ENCODE measurements at regions not wholly inside any gene's neighbourhood (a gene's known extent, or its start where the extent isn't known, plus 50 kb on each side); places are given as distances from the start of the nearest gene placed in this dataset.

GRCh38 chr4:53928825-53929224, 135.6 kb downstream of the CHIC2 start:
- DNase-seq (ENCODE audit: low read depth): no peak
- H3K27me3 ChIP-seq (ENCODE audit: control insufficient read depth, insufficient read depth, low read length): no peaks in the 10 kb centered on the region
- TF ChIP-seq CTCF (IDR thresholded peaks at IDR 0.05; ENCODE audit: insufficient read depth, low read depth, low read length): no peak
- ChIA-PET POLR2A (no interaction called here), CTCF (interaction anchor here (0.6 to 6.4 kb wide), 11 partner anchors 9 to 304 kb away, joined by 3 to 58 read pairs (median 9); partner anchors contain the start of gene PDGFRA)
- no peak overlapping the region for H3K4me3 ChIP-seq (ENCODE audit: low read depth, low read length)
- no peaks in the 10 kb centered on the region for H3K36me3 ChIP-seq (ENCODE audit: control insufficient read depth, insufficient read depth, low read length)

- no peak for DNase-seq (ENCODE audit: low read depth)
- H3K36me3 ChIP-seq (ENCODE audit: control insufficient read depth, insufficient read depth, low read length): no peaks in the 10 kb centered on the region
- ChIA-PET POLR2A (no interaction called here), CTCF (interaction anchor here (1.0 to 1.3 kb wide), 5 partner anchors 16 to 910 kb away, joined by 3 to 7 read pairs (median 3); no protein-coding TSS in a partner anchor)
- H3K4me3 ChIP-seq (ENCODE audit: low read depth, low read length): no peak overlapping the region
- TF ChIP-seq CTCF (IDR thresholded peaks at IDR 0.05; ENCODE audit: insufficient read depth, low read depth, low read length): no peak
- no peaks in the 10 kb centered on the region for H3K27me3 ChIP-seq (ENCODE audit: control insufficient read depth, insufficient read depth, low read length)
Measured at GRCh38 chr4:53925050-53925605, 139.3 kb downstream of the CHIC2 start.

GRCh38 chr4:53924333-53925049, 139.9 kb downstream of the CHIC2 start:
- no peak overlapping the region for H3K4me3 ChIP-seq (ENCODE audit: low read depth, low read length)
- POLR2A ChIA-PET: no interaction called here
- CTCF ChIA-PET: interaction anchor here (1.2 kb wide), 2 partner anchors 296 to 309 kb away, joined by 3 to 5 read pairs; no protein-coding TSS in a partner anchor

DNA sequence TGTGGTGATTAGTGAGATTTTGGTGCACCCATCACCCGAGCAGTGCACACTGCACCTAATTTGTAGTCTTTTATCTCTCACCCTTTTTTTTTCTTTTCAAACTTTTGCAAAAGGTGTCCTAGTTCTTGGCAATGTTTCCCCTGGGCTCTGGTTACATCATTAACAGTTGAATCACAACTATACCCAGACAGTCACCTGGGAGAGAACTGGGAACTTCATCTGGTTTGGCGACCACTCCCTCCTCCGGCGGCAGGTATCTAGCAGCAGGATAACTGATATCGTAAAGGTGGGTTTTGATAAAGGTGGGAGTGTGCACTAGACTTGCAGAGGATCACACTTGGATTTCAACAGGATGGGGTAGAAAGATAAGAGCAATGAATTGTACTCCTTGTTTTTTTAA, 140.5 kb downstream of the CHIC2 start:
- Histone ChIP-seq H3K27me3 (ENCODE audit: control insufficient read depth, insufficient read depth, low read length) (no peaks in the 10 kb centered on the region), H3K36me3 (ENCODE audit: control insufficient read depth, insufficient read depth, low read length) (no peaks in the 10 kb centered on the region), H3K4me3 (ENCODE audit: low read depth, low read length) (no peak overlapping the region)
- no peak for DNase-seq (ENCODE audit: low read depth)
- ChIA-PET POLR2A (no interaction called here), CTCF (no interaction called here)
- no peak for TF ChIP-seq CTCF (IDR thresholded peaks at IDR 0.05; ENCODE audit: insufficient read depth, low read depth, low read length)

More at GRCh38 chr4:53924333-53925049, 139.9 kb downstream of the CHIC2 start:
- no peak for TF ChIP-seq CTCF (IDR thresholded peaks at IDR 0.05; ENCODE audit: insufficient read depth, low read depth, low read length)
- no peak for DNase-seq (ENCODE audit: low read depth)
- H3K27me3 ChIP-seq (ENCODE audit: control insufficient read depth, insufficient read depth, low read length): no peaks in the 10 kb centered on the region
- H3K36me3 ChIP-seq (ENCODE audit: control insufficient read depth, insufficient read depth, low read length): no peaks in the 10 kb centered on the region

- H3K27me3 ChIP-seq (ENCODE audit: control insufficient read depth, insufficient read depth, low read length): no peaks in the 10 kb centered on the region
- H3K4me3 ChIP-seq (ENCODE audit: low read depth, low read length): no peak overlapping the region
- H3K36me3 ChIP-seq (ENCODE audit: control insufficient read depth, insufficient read depth, low read length): no peaks in the 10 kb centered on the region
- TF ChIP-seq CTCF (IDR thresholded peaks at IDR 0.05; ENCODE audit: insufficient read depth, low read depth, low read length): no peak
- DNase-seq (ENCODE audit: low read depth): no peak
- CTCF ChIA-PET: interaction anchor here (0.7 to 3.8 kb wide), 4 partner anchors 8 to 311 kb away, joined by 3 to 21 read pairs (median 10); no protein-coding TSS in a partner anchor
- POLR2A ChIA-PET: no interaction called here
Measured at GRCh38 chr4:53921856-53922255, 142.5 kb downstream of the CHIC2 start.
